ENCODE measurements at regions not wholly inside any gene's neighbourhood (a gene's known extent, or its start where the extent isn't known, plus 50 kb on each side); places are given as distances from the start of the nearest gene placed in this dataset.

DNA sequence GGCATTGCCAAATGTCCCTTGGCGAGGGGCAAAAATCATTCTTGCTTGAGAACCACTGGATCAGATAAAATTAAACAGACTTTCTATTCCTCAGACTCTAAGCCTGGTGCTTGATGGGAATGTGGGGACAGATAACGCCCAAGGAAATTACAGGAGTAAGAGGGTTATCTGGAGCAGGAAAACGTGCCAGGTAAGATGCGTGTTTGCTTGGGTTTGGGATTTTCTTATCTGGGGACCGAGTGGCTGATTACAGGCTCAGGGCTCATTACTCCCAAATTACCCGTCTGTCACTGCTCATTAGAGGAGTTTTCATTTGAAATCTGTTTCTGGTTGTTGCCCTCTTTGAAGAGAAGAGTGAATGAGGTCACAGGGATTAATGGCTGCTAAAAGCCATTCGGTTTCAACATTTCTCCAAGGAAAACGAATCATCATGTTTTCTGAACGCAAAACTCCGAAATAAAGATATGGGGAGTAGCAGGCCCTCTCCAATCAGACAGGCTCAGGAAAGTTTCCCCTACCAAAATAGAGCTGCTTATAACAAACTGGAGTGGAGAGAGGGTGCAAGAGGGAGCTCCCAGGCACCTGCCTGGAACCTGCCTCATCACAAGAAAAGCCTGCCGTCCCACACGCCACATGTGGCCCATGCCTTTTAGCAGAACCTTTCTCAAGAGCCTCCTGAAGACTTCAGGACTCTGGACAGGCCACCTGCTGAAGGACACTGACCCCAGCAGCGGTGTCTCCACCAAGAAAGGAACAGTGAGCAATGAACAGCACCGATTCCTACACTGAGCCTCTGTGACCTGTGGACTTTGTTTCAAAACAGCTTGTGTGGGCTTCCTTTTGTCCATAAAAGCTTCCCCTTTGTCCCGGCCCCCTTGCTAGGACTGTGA is 136.4 kb downstream of the ICE1 start:
- no peak for DNase-seq (ENCODE audit: low read depth in 3 of 3)

DNA sequence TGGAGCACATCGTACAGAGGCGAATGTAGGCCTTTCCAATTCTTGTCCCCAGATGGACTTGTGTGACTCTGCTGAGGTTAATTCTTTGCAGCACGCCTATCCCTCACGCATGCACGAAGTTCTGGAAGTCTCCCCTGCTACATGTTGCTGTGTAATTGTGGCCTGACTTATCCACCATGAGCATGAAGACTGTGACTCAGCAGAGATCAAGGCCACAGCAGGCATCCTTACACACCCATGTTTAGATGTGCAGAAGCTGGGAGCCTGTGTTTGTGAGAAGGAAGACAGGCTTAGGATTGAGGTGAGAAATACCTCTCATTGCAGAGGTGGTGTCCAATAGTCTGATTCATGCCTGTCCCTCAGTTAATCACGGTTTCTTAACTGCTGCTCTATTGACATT is 135.6 kb downstream of the ICE1 start:
- no peak for DNase-seq (ENCODE audit: low read depth in 3 of 3)

DNA sequence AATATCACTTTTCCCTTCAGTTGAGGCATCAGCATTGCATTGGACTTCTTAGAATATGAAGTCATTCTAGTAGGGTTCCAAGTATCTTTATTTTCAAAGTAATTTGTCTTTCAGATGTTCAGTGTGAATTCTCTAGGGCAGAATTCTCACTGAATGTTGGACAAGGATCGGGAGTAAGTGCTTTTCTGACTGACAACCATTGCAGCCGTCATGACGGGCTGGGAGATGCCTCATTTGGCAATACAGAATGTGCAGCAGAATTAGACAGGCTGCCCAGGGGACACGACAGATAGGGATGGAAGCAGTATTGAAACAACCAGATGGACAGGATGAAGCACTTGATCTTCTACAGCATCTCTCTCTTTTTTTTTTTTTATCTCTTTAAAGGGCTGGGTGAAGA is 129.0 kb downstream of the ICE1 start:
- no peak for DNase-seq (ENCODE audit: low read depth in 3 of 3)

DNA sequence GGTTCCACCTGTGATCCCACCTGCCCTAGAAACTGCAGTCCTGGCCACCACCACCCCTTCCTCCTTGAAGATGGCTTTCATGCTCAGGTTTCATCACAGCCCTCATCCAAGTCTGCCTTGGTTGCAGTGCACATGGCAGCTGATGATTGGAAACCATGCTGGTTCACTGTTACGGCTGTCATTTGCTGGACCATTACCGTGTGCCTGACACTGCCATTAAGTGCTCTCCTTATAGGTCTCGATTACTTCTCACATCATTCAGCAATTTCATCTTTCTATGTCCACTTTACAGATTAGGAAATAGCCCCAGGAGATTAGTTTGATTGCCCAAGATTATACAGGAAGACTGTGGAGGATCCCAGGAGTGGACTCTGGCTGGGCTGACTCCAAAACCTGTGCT is 123.9 kb downstream of the ICE1 start:
- DNase-seq (ENCODE audit: low read depth in 3 of 3), result no peak

DNA sequence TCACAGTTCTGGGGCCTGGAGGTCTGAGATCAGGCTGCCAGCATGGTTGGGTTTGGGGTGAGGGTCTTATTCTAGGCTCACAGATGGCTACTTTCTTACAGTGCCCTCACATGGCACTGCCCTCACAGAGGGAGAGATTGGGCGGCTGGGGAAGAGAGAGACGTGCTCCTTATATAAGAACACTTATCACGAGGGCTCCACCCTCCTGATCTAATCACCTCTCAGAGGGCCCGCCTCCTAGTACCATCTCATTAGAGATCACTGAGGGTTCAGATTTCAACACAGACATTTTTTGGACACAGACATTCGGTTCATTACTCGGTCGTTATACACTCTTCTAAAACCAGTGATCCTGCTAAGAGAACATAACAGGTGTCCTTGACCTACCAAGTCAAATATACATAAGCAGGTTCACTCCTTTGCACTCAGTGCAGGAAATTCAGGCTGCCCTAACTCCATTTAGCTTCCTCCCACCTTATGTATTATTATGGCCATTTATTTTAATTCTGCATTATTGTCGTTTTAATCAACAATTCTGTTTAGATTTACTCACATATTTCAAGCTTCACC is 121.7 kb downstream of the ICE1 start:
- no peak for DNase-seq (ENCODE audit: low read depth in 3 of 3)

DNA sequence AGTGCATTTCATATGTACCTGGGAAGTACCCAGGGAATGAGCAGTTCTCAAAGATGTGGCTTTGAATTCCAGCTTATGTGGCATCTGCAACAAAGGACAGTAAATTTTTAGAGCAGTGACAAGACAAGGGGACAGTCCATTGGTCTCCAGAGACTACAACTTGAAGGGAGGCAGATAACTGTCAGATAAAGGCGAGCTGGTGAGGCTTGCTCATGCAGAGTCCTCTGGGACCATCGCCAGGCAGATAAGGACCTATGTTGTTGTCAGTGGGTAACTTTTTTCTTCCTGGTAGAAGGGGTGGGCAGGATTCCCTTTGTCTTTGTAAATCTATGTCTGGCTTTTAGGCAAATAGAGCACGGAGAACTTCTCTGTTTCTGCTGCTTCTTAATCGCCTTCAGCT is 120.2 kb downstream of the ICE1 start:
- DNase-seq (ENCODE audit: low read depth in 3 of 3), result no peak

DNA sequence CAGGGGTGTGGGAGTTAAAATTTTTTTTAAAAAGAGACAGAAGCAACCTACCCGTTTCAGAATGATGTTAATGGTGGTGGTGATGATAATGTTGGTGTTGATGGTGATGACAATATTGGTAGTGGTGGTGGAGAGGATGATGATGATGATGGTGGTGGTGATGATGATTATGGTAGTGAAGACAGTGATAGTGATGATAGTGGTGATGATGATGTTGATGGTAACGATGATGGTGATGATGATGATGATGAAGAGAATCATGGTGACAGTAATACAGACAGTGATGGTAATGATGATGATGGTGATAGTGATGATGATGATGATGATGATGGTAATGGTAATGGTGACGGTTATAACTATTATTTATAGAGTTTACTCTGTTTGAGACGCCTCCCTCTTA is 117.6 kb downstream of the ICE1 start:
- DNase-seq (ENCODE audit: low read depth in 3 of 3), result no peak

All from stimulated activated CD4-positive, alpha-beta T cell treated with anti-CD3 and anti-CD28 coated beads, TNF-alpha, amount 100 ng/mL, for 48 hours (primary cell).